ENCODE measurements at regions not wholly inside any gene's neighbourhood (a gene's known extent, or its start where the extent isn't known, plus 50 kb on each side); places are given as distances from the start of the nearest gene placed in this dataset.
"Not testable (repeated sequence)": the region's sequence is repeated elsewhere in the genome, so short reads cannot be mapped to it uniquely, and the experiment has no call there.

- no peak for DNase-seq (ENCODE audit: low read depth)
Observed at GRCh38 chr4:144371485-144371884, 231.0 kb upstream of the GYPA start.

- no peak for DNase-seq (ENCODE audit: low read depth)
Observed at GRCh38 chr4:144374065-144374464, 233.5 kb upstream of the GYPA start.

GRCh38 chr4:144376866-144377265, 236.3 kb upstream of the GYPA start:
- no peak for DNase-seq (ENCODE audit: low read depth)

- no peak for DNase-seq (ENCODE audit: low read depth)
Observed at GRCh38 chr4:144384408-144384807, 243.9 kb upstream of the GYPA start.

- DNase-seq (ENCODE audit: low read depth) = no peak
Observed at GRCh38 chr4:144399927-144400326, 246.0 kb upstream of the HHIP start.

GRCh38 chr4:144402176-144402575, 243.8 kb upstream of the HHIP start:
- DNase-seq (ENCODE audit: low read depth) = no peak

GRCh38 chr4:144402999-144403398, 243.0 kb upstream of the HHIP start:
- DNase-seq (ENCODE audit: low read depth) = no peak

- no peak for DNase-seq (ENCODE audit: low read depth)
Observed at GRCh38 chr4:144403893-144404292, 242.1 kb upstream of the HHIP start.

GRCh38 chr4:144409525-144409924, 236.4 kb upstream of the HHIP start:
- DNase-seq (ENCODE audit: low read depth) = no peak

GRCh38 chr4:144410230-144410783, 235.6 kb upstream of the HHIP start:
- DNase-seq (ENCODE audit: low read depth) = no peak

- DNase-seq (ENCODE audit: low read depth) = no peak
Observed at GRCh38 chr4:144411119-144411518, 234.8 kb upstream of the HHIP start.

GRCh38 chr4:144411700-144412099, 234.3 kb upstream of the HHIP start:
- no peak for DNase-seq (ENCODE audit: low read depth)

GRCh38 chr4:144421056-144421455, 224.9 kb upstream of the HHIP start:
- no peak for DNase-seq (ENCODE audit: low read depth)

GRCh38 chr4:144421839-144422565, 224.0 kb upstream of the HHIP start:
- DNase-seq (ENCODE audit: low read depth) = no peak

GRCh38 chr4:144423930-144424329, 222.0 kb upstream of the HHIP start:
- DNase-seq (ENCODE audit: low read depth) = no peak

GRCh38 chr4:144426023-144426422, 219.9 kb upstream of the HHIP start:
- DNase-seq (ENCODE audit: low read depth) = not testable (repeated sequence)

- DNase-seq (ENCODE audit: low read depth) = no peak
Observed at GRCh38 chr4:144442713-144443112, 203.2 kb upstream of the HHIP start.

GRCh38 chr4:144449611-144450010, 196.3 kb upstream of the HHIP start:
- DNase-seq (ENCODE audit: low read depth) = no peak

- no peak for DNase-seq (ENCODE audit: low read depth)
Observed at GRCh38 chr4:144450526-144450925, 195.4 kb upstream of the HHIP start.

- no peak for DNase-seq (ENCODE audit: low read depth)
Observed at GRCh38 chr4:144451766-144452450, 194.0 kb upstream of the HHIP start.

GRCh38 chr4:144456196-144456595, 189.8 kb upstream of the HHIP start:
- no peak for DNase-seq (ENCODE audit: low read depth)

GRCh38 chr4:144461906-144462305, 184.1 kb upstream of the HHIP start:
- no peak for DNase-seq (ENCODE audit: low read depth)

- DNase-seq (ENCODE audit: low read depth) = no peak
Observed at GRCh38 chr4:144463236-144463635, 182.7 kb upstream of the HHIP start.

All from GM04504 (cell line).